GM12892 (cell line): ENCODE measurements at regions not wholly inside any gene's neighbourhood (a gene's known extent, or its start where the extent isn't known, plus 50 kb on each side); places are given as distances from the start of the nearest gene placed in this dataset.
"Not testable (repeated sequence)": the region's sequence is repeated elsewhere in the genome, so short reads cannot be mapped to it uniquely, and the experiment has no call there.

ENCODE experiments used
- DNase-seq: peaks from one replicate; pipeline ENCODE4 v3.0.0; 2011; ENCODE audit not compliant: insufficient read length
- FAIRE-seq: peaks from 2 replicates; lab custom pipeline; 2011; peaks lifted over from hg19 to GRCh38; lab: Jason Lieb, UNC
- POLR2A ChIP-seq: IDR thresholded peaks from 2 replicates; pipeline ENCODE4 v1.6.1; 2011; ENCODE audit warnings: low read depth, low read length, control low read depth
- POLR2AphosphoS5 ChIP-seq: IDR thresholded peaks from 2 replicates; pipeline ENCODE4 v1.6.1; 2011; ENCODE audit warnings: low read depth, low read length, control low read depth
- TAF1 ChIP-seq: IDR thresholded peaks from 2 replicates; pipeline ENCODE4 v1.6.1; 2011; ENCODE audit warnings: low read depth, mild to moderate bottlenecking, control low read depth, low read length, borderline replicate concordance

- TF ChIP-seq TAF1 (no peak), POLR2A (no peak), POLR2AphosphoS5 (no peak)
- FAIRE-seq (no peak), DNase-seq (no peak)
These were observed 825.0 kb upstream of the GBE1 start for GRCh38 chr3:82586414-82586813.

DNA sequence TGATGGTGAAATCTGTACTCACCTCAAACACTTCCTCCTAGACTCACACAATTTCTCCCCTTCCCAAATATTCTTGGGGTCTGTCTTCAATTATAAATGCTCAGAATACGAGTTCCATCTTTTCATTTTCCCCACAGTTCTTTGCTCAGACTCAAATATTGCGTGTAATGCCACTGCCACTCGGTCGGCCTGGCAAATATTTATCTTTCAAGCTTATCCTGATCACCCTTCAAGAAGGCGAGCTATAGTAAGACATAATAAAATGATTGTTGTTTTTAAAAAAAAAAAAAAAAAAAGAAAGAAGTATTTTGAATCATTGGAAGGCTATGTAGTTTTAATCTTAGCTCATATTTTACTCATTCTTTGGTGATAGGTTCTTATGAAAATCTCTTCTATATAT is 824.6 kb upstream of the GBE1 start:
- DNase-seq, FAIRE-seq: not testable (repeated sequence)

- not testable (repeated sequence) for DNase-seq, FAIRE-seq
These were observed 824.1 kb upstream of the GBE1 start for GRCh38 chr3:82585591-82585990.

GRCh38 chr3:82584861-82585260 is 823.4 kb upstream of the GBE1 start:
- not testable (repeated sequence) for FAIRE-seq, DNase-seq

GRCh38 chr3:82584415-82584814 is 823.0 kb upstream of the GBE1 start:
- not testable (repeated sequence) for DNase-seq, FAIRE-seq

- FAIRE-seq (no peak), DNase-seq (no peak)
- no peak for TF ChIP-seq POLR2AphosphoS5
- TF ChIP-seq TAF1: no peak
These were observed 819.9 kb upstream of the GBE1 start for GRCh38 chr3:82581350-82581749.

GRCh38 chr3:82572721-82573120 is 811.3 kb upstream of the GBE1 start:
- DNase-seq (no peak), FAIRE-seq (no peak)
- TF ChIP-seq POLR2AphosphoS5 (no peak), POLR2A (no peak), TAF1 (no peak)

DNA sequence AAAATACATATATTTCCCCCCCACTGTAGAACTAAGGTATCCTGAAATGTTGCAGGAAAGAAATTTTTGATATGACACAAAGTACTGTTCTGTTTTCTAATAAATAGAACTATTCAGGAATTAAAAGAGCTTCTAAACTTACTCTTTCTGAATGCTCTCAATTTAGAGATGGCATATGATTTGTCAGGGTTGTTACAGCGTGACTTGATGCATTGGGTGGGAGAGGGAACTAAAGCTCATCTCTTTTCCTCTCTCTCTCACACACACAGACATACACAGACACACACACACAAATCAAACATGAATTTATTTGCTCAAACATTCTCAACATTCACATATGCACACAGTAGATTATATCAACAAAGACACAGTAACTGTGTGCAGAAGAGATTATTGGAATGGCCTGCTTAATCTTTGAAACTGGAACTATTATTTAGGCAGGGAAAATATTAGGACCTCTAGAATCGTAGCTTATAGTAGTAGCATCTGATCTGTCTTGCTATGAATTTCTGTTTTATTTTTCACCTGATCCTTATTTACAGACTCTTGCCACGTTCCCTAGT is 807.4 kb upstream of the GBE1 start:
- no peak for DNase-seq
- no peak for FAIRE-seq
- TF ChIP-seq POLR2AphosphoS5: no peak
- TF ChIP-seq TAF1: no peak
- no peak for TF ChIP-seq POLR2A

- TF ChIP-seq POLR2A (no peak), TAF1 (no peak), POLR2AphosphoS5 (no peak)
- DNase-seq (no peak), FAIRE-seq (no peak)
These were observed 805.7 kb upstream of the GBE1 start for GRCh38 chr3:82567029-82567600.

GRCh38 chr3:82562896-82563295 is 801.5 kb upstream of the GBE1 start:
- no peak for DNase-seq

DNA sequence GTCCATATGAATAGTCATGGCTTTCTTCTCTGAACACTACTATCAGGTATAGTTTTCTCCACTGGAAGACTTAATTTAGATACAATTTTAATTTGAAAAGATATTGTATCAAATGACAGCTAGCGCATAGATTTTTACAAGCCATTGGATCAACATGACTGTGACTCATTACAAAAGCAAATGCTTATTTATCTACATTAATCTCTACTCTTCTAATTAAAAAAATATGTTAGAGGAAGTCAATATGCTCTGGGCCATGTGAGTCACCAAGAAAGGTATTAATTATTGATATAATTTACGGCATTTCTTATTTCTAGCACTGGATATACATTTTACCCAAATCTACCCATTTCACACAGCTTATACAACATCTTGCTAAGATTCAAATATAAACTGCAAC is 800.3 kb upstream of the GBE1 start:
- FAIRE-seq: no peak
- TF ChIP-seq POLR2AphosphoS5: no peak
- TF ChIP-seq POLR2A: no peak
- TF ChIP-seq TAF1: no peak
- no peak for DNase-seq

More at GRCh38 chr3:82562896-82563295, 801.5 kb upstream of the GBE1 start:
- TF ChIP-seq TAF1: no peak
- TF ChIP-seq POLR2A: no peak
- no peak for TF ChIP-seq POLR2AphosphoS5
- FAIRE-seq: no peak

GRCh38 chr3:82558081-82558480 is 796.6 kb upstream of the GBE1 start:
- DNase-seq (no peak), FAIRE-seq (no peak)
- TF ChIP-seq POLR2A (no peak), POLR2AphosphoS5 (no peak), TAF1 (no peak)

- DNase-seq (no peak), FAIRE-seq (no peak)
These were observed 794.7 kb upstream of the GBE1 start for GRCh38 chr3:82556113-82556512.

GRCh38 chr3:82542556-82542955 is 781.1 kb upstream of the GBE1 start:
- FAIRE-seq, DNase-seq: not testable (repeated sequence)

More at GRCh38 chr3:82556113-82556512, 794.7 kb upstream of the GBE1 start:
- TF ChIP-seq POLR2AphosphoS5: no peak
- TF ChIP-seq POLR2A: no peak
